Mucosa of stomach (tissue), 1 donor: ENCODE measurements at regions not wholly inside any gene's neighbourhood (a gene's known extent, or its start where the extent isn't known, plus 50 kb on each side); places are given as distances from the start of the nearest gene placed in this dataset.
"Not testable (repeated sequence)": the region's sequence is repeated elsewhere in the genome, so short reads cannot be mapped to it uniquely, and the experiment has no call there.

ENCODE experiments used
- H3K27me3 ChIP-seq: one replicate; pipeline ENCODE4 v1.7.0; 2013; ENCODE audit warnings: mild to moderate bottlenecking, low read length; ENCODE audit not compliant: control insufficient read depth, insufficient read depth
- H3K36me3 ChIP-seq: one replicate; pipeline ENCODE4 v1.7.0; 2013; ENCODE audit warnings: low read length; ENCODE audit not compliant: control insufficient read depth, insufficient read depth
- H3K4me1 ChIP-seq: one replicate; pipeline ENCODE4 v1.7.0; 2013; ENCODE audit warnings: mild to moderate bottlenecking, low read length; ENCODE audit not compliant: control insufficient read depth, insufficient read depth
- H3K4me3 ChIP-seq: one replicate; pipeline ENCODE4 v1.7.0; 2013; ENCODE audit warnings: low read length
- H3K9ac ChIP-seq: one replicate; pipeline ENCODE4 v1.7.0; 2013; ENCODE audit warnings: mild to moderate bottlenecking, low read length, moderate library complexity
- H3K9me3 ChIP-seq: one replicate; pipeline ENCODE4 v1.7.0; 2013; ENCODE audit warnings: mild to moderate bottlenecking, low read length, moderate library complexity; ENCODE audit not compliant: control insufficient read depth
- donor health status: Pancreatic carcinoma.

GRCh38 chr4:72809208-72809607 lies 240.2 kb upstream of the ADAMTS3 start:
- Histone ChIP-seq H3K4me1 (no peaks in the 10 kb centered on the region), H3K27me3 (no peaks in the 10 kb centered on the region), H3K36me3 (no peaks in the 10 kb centered on the region), H3K9me3 (no peaks in the 10 kb centered on the region), H3K9ac (no peak overlapping the region), H3K4me3 (no peak overlapping the region)

GRCh38 chr4:72805284-72805683 lies 236.3 kb upstream of the ADAMTS3 start:
- H3K27me3 ChIP-seq, result no peaks in the 10 kb centered on the region
- no peaks in the 10 kb centered on the region for H3K9me3 ChIP-seq
- H3K4me3 ChIP-seq, result no peak overlapping the region
- no peaks in the 10 kb centered on the region for H3K4me1 ChIP-seq
- no peak overlapping the region for H3K9ac ChIP-seq
- no peaks in the 10 kb centered on the region for H3K36me3 ChIP-seq

GRCh38 chr4:72797486-72797885 lies 228.5 kb upstream of the ADAMTS3 start:
- no peaks in the 10 kb centered on the region for H3K27me3 ChIP-seq
- no peak overlapping the region for H3K4me3 ChIP-seq
- H3K36me3 ChIP-seq, result no peaks in the 10 kb centered on the region
- H3K9ac ChIP-seq, result no peak overlapping the region
- no peaks in the 10 kb centered on the region for H3K9me3 ChIP-seq
- no peaks in the 10 kb centered on the region for H3K4me1 ChIP-seq

- no peak overlapping the region for H3K4me3 ChIP-seq
- H3K27me3 ChIP-seq, result no peaks in the 10 kb centered on the region
- no peaks in the 10 kb centered on the region for H3K9me3 ChIP-seq
Measured at GRCh38 chr4:72791054-72791453, 222.0 kb upstream of the ADAMTS3 start.

GRCh38 chr4:72786401-72786990 lies 217.5 kb upstream of the ADAMTS3 start:
- Histone ChIP-seq H3K4me1 (no peaks in the 10 kb centered on the region), H3K4me3 (no peak overlapping the region), H3K36me3 (no peaks in the 10 kb centered on the region), H3K9me3 (no peaks in the 10 kb centered on the region), H3K27me3 (no peaks in the 10 kb centered on the region), H3K9ac (no peak overlapping the region)

More at GRCh38 chr4:72791054-72791453, 222.0 kb upstream of the ADAMTS3 start:
- H3K9ac ChIP-seq, result no peak overlapping the region
- H3K36me3 ChIP-seq, result no peaks in the 10 kb centered on the region
- H3K4me1 ChIP-seq, result no peaks in the 10 kb centered on the region

GRCh38 chr4:72779241-72779640 lies 210.2 kb upstream of the ADAMTS3 start:
- H3K36me3 ChIP-seq, result no peaks in the 10 kb centered on the region
- H3K4me1 ChIP-seq, result no peaks in the 10 kb centered on the region
- no peak overlapping the region for H3K4me3 ChIP-seq
- H3K9ac ChIP-seq, result no peak overlapping the region
- no peaks in the 10 kb centered on the region for H3K9me3 ChIP-seq
- no peaks in the 10 kb centered on the region for H3K27me3 ChIP-seq

GRCh38 chr4:72777436-72777835 lies 208.4 kb upstream of the ADAMTS3 start:
- H3K9me3 ChIP-seq, result no peaks in the 10 kb centered on the region
- no peaks in the 10 kb centered on the region for H3K4me1 ChIP-seq
- no peak overlapping the region for H3K9ac ChIP-seq
- no peak overlapping the region for H3K4me3 ChIP-seq
- no peaks in the 10 kb centered on the region for H3K36me3 ChIP-seq
- no peaks in the 10 kb centered on the region for H3K27me3 ChIP-seq

- H3K9me3 ChIP-seq, result no peaks in the 10 kb centered on the region
- no peak overlapping the region for H3K4me3 ChIP-seq
- no peaks in the 10 kb centered on the region for H3K4me1 ChIP-seq
- H3K36me3 ChIP-seq, result no peaks in the 10 kb centered on the region
- H3K9ac ChIP-seq, result no peak overlapping the region
- no peaks in the 10 kb centered on the region for H3K27me3 ChIP-seq
Measured at GRCh38 chr4:72770708-72771107, 201.7 kb upstream of the ADAMTS3 start.

- Histone ChIP-seq H3K36me3 (no peaks in the 10 kb centered on the region), H3K27me3 (no peaks in the 10 kb centered on the region), H3K9me3 (no peaks in the 10 kb centered on the region), H3K4me3 (no peak overlapping the region), H3K9ac (no peak overlapping the region), H3K4me1 (no peaks in the 10 kb centered on the region)
Measured at GRCh38 chr4:72768364-72768763, 199.3 kb upstream of the ADAMTS3 start.

GRCh38 chr4:72767618-72768302 lies 198.7 kb upstream of the ADAMTS3 start:
- H3K36me3 ChIP-seq, result no peaks in the 10 kb centered on the region
- H3K27me3 ChIP-seq, result no peaks in the 10 kb centered on the region
- no peaks in the 10 kb centered on the region for H3K9me3 ChIP-seq
- no peaks in the 10 kb centered on the region for H3K4me1 ChIP-seq
- no peak overlapping the region for H3K9ac ChIP-seq
- H3K4me3 ChIP-seq, result no peak overlapping the region

GRCh38 chr4:72765788-72766187 lies 196.8 kb upstream of the ADAMTS3 start:
- not testable (repeated sequence) for H3K4me1 ChIP-seq, H3K36me3 ChIP-seq, H3K9ac ChIP-seq, H3K4me3 ChIP-seq, H3K27me3 ChIP-seq, H3K9me3 ChIP-seq

- Histone ChIP-seq H3K9me3 (no peaks in the 10 kb centered on the region), H3K4me3 (no peak overlapping the region), H3K4me1 (no peaks in the 10 kb centered on the region), H3K36me3 (no peaks in the 10 kb centered on the region), H3K9ac (no peak overlapping the region), H3K27me3 (no peaks in the 10 kb centered on the region)
Measured at GRCh38 chr4:72761368-72762038, 192.5 kb upstream of the ADAMTS3 start.
